B cell (primary cell): ENCODE measurements at regions not wholly inside any gene's neighbourhood (a gene's known extent, or its start where the extent isn't known, plus 50 kb on each side); places are given as distances from the start of the nearest gene placed in this dataset.

Experiments used
- CTCF ChIP-seq: fragments of 200-600 bp; IDR thresholded peaks from one replicate; pipeline ENCODE4 v1.8.0; 2022; ENCODE audit warnings: antibody characterized with exemption, mild to moderate bottlenecking
- EZH2 ChIP-seq: IDR thresholded peaks from 2 replicates; pipeline ENCODE4 v1.6.1; 2012; ENCODE audit warnings: borderline replicate concordance, low read depth, mild to moderate bottlenecking, moderate library complexity, low read length; ENCODE audit not compliant: insufficient read depth, poor library complexity, severe bottlenecking

DNA sequence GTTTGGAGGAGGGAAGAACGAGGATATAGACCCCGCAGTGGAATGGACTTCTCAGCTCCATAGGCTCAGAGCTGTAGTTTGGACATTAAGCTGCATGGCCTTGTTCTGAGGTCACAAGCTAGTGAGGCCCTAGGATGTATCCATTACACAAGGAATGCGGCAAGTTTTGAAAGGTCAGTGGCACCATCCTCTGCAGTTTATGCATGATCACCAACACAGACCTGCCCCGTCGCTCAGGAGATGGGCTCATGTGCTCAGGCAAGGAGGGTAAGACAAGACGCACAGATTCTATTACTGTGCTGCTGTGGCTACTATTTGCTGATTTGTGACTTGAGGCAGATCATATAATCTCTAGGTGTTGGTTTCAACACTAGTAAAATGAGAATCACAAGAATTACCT is 110.9 kb downstream of the FAM161A start:
- TF ChIP-seq CTCF (no peak), EZH2 (no peak)
